ENCODE measurements at regions not wholly inside any gene's neighbourhood (a gene's known extent, or its start where the extent isn't known, plus 50 kb on each side); places are given as distances from the start of the nearest gene placed in this dataset.

DNA sequence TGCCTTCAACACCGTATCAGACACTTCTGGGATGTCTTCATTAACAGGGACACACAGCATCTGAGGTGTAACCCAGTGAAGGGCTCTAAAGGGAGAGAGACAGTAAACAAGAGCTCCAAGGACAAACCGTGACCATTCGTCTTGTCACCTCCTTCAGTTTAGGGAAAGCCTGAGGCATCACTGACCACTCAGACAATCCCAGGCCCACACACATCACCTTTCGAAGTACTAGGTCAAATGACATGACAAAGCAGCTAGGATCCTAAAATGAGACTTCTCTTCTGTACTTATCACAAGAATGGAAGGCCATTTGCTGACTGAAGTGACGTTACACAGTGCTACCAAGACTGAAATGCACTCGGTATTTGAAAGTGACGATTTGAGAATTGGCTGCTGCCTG, 200.7 kb upstream of the KCTD7 start:
- TF ChIP-seq, protein P1, sequence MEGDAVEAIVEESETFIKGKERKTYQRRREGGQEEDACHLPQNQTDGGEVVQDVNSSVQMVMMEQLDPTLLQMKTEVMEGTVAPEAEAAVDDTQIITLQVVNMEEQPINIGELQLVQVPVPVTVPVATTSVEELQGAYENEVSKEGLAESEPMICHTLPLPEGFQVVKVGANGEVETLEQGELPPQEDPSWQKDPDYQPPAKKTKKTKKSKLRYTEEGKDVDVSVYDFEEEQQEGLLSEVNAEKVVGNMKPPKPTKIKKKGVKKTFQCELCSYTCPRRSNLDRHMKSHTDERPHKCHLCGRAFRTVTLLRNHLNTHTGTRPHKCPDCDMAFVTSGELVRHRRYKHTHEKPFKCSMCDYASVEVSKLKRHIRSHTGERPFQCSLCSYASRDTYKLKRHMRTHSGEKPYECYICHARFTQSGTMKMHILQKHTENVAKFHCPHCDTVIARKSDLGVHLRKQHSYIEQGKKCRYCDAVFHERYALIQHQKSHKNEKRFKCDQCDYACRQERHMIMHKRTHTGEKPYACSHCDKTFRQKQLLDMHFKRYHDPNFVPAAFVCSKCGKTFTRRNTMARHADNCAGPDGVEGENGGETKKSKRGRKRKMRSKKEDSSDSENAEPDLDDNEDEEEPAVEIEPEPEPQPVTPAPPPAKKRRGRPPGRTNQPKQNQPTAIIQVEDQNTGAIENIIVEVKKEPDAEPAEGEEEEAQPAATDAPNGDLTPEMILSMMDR (IDR thresholded peaks at IDR 0.05; ENCODE audit: low read depth, low read length): no peak
- TF ChIP-seq POLR2A (IDR thresholded peaks at IDR 0.05; ENCODE audit: extremely low read depth, insufficient read length): no peak
- no peak for TF ChIP-seq MYC (IDR thresholded peaks at IDR 0.05; ENCODE audit: low read depth, low read length)
